ENCODE measurements at regions not wholly inside any gene's neighbourhood (a gene's known extent, or its start where the extent isn't known, plus 50 kb on each side); places are given as distances from the start of the nearest gene placed in this dataset.

GRCh38 chr4:18130256-18130655 is 108.7 kb upstream of the LCORL start:
- TF ChIP-seq EP300 (IDR thresholded peaks at IDR 0.05; ENCODE audit: low read depth in 2 of 2, low read length in 2 of 2), result no peak
- TF ChIP-seq EP300 (CRISPR knock-in tag; IDR thresholded peaks at IDR 0.05; ENCODE audit: borderline replicate concordance), result no peak
- no peak for TF ChIP-seq ZFY (CRISPR knock-in tag; IDR thresholded peaks at IDR 0.05)
- no peak for TF ChIP-seq ZGPAT (CRISPR knock-in tag; IDR thresholded peaks at IDR 0.05)
- TF ChIP-seq, protein P1, sequence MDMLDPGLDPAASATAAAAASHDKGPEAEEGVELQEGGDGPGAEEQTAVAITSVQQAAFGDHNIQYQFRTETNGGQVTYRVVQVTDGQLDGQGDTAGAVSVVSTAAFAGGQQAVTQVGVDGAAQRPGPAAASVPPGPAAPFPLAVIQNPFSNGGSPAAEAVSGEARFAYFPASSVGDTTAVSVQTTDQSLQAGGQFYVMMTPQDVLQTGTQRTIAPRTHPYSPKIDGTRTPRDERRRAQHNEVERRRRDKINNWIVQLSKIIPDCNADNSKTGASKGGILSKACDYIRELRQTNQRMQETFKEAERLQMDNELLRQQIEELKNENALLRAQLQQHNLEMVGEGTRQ (IDR thresholded peaks at IDR 0.05; ENCODE audit: low read depth, low read length), result no peak
- TF ChIP-seq, protein P1 (CRISPR knock-in tag; IDR thresholded peaks at IDR 0.05; ENCODE audit: borderline replicate concordance), result no peak
- TF ChIP-seq, protein P2, sequence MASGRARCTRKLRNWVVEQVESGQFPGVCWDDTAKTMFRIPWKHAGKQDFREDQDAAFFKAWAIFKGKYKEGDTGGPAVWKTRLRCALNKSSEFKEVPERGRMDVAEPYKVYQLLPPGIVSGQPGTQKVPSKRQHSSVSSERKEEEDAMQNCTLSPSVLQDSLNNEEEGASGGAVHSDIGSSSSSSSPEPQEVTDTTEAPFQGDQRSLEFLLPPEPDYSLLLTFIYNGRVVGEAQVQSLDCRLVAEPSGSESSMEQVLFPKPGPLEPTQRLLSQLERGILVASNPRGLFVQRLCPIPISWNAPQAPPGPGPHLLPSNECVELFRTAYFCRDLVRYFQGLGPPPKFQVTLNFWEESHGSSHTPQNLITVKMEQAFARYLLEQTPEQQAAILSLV (CRISPR knock-in tag; IDR thresholded peaks at IDR 0.05; ENCODE audit: borderline replicate concordance), result no peak
- TF ChIP-seq BRCA1 (CRISPR knock-in tag; IDR thresholded peaks at IDR 0.05), result no peak
- no peak for TF ChIP-seq ZNF30 (CRISPR knock-in tag; IDR thresholded peaks at IDR 0.05)
- TF ChIP-seq NCOA2 (CRISPR knock-in tag; IDR thresholded peaks at IDR 0.05), result no peak
- TF ChIP-seq JUNB (CRISPR knock-in tag; IDR thresholded peaks at IDR 0.05; ENCODE audit: borderline replicate concordance), result no peak
- TF ChIP-seq RELA (CRISPR knock-in tag; IDR thresholded peaks at IDR 0.05), result no peak

Data from HepG2 (cell line).